HEK293T (cell line): ENCODE measurements at regions not wholly inside any gene's neighbourhood (a gene's known extent, or its start where the extent isn't known, plus 50 kb on each side); places are given as distances from the start of the nearest gene placed in this dataset.

Experiments used
- BHLHE40 ChIP-seq: fragments of 450-650 bp; IDR thresholded peaks from 2 replicates; pipeline ENCODE4 v1.6.1; 2016; ENCODE audit warnings: mild to moderate bottlenecking, moderate library complexity, borderline replicate concordance
- FOXM1 ChIP-seq: fragments of 450-650 bp; IDR thresholded peaks from 2 replicates; pipeline ENCODE4 v1.6.1; 2017; ENCODE audit warnings: mild to moderate bottlenecking, borderline replicate concordance
- SP1 ChIP-seq: fragments of 450-650 bp; IDR thresholded peaks from 2 replicates; pipeline ENCODE4 v1.6.1; 2017
- TARDBP ChIP-seq: fragments of 450-650 bp; IDR thresholded peaks from 2 replicates; pipeline ENCODE4 v1.6.1; 2016

- no peak for TF ChIP-seq FOXM1
- no peak for TF ChIP-seq BHLHE40
- TF ChIP-seq SP1, result no peak
- TF ChIP-seq TARDBP, result no peak
These were observed 169.9 kb downstream of the QRSL1 start for GRCh38 chr6:106799031-106799894.
